MM.1S (cell line): ENCODE measurements at regions not wholly inside any gene's neighbourhood (a gene's known extent, or its start where the extent isn't known, plus 50 kb on each side); places are given as distances from the start of the nearest gene placed in this dataset.

Experiments
- CTCF ChIP-seq: fragments of 300-600 bp; sonication (generic); IDR thresholded peaks from 2 replicates; pipeline ENCODE4 v1.5.1; 2016; ENCODE audit warnings: antibody characterized with exemption, low read length, mixed read lengths
- EZH2 ChIP-seq: fragments of 300-600 bp; sonication (generic); optimal IDR thresholded peaks from 2 replicates; pipeline ENCODE3; 2017; ENCODE audit warnings: low read depth, mild to moderate bottlenecking, antibody characterized with exemption, low read length, mixed read lengths
- EZH2phosphoT487 ChIP-seq: fragments of 300-600 bp; sonication (generic); IDR thresholded peaks from 2 replicates; pipeline ENCODE4 v1.6.1; 2018; ENCODE audit warnings: antibody characterized with exemption, low read length

- TF ChIP-seq CTCF (no peak), EZH2 (no peak), EZH2phosphoT487 (no peak)
Observed at GRCh38 chr10:81576336-81576735, 298.7 kb upstream of the NRG3 start.
